ENCODE measurements at regions not wholly inside any gene's neighbourhood (a gene's known extent, or its start where the extent isn't known, plus 50 kb on each side); places are given as distances from the start of the nearest gene placed in this dataset.
"Not testable (repeated sequence)": the region's sequence is repeated elsewhere in the genome, so short reads cannot be mapped to it uniquely, and the experiment has no call there.

- DNase-seq = not testable (repeated sequence)
Measured at GRCh38 chr6:142998739-142999138, 53.8 kb upstream of the HIVEP2 start.

- no peak for DNase-seq
Measured at GRCh38 chr6:143000811-143001210, 55.8 kb upstream of the HIVEP2 start.

- DNase-seq = no peak
Measured at GRCh38 chr6:143002686-143003085, 57.7 kb upstream of the HIVEP2 start.

- DNase-seq = peak; percentile 7
Measured at GRCh38 chr6:143003676-143004075, 57.0 kb upstream of the AIG1 start.

GRCh38 chr6:143005816-143006215, 54.9 kb upstream of the AIG1 start:
- no peak for DNase-seq

- no peak for DNase-seq
Measured at GRCh38 chr6:143006787-143007186, 53.9 kb upstream of the AIG1 start.

- peak; percentile 79 for DNase-seq
Measured at GRCh38 chr6:143007646-143008045, 53.0 kb upstream of the AIG1 start.

GRCh38 chr6:143009851-143010250, 50.8 kb upstream of the AIG1 start:
- peak; percentile 16 for DNase-seq
